Erythroblast (primary cell): ENCODE measurements at regions not wholly inside any gene's neighbourhood (a gene's known extent, or its start where the extent isn't known, plus 50 kb on each side); places are given as distances from the start of the nearest gene placed in this dataset.

Experiments used
- GATA1 ChIP-seq: IDR thresholded peaks from 2 replicates; pipeline ENCODE4 v1.6.1; 2011; ENCODE audit warnings: low read depth, mild to moderate bottlenecking, control low read depth, low read length, moderate library complexity
- POLR2A ChIP-seq: IDR thresholded peaks from 2 replicates; pipeline ENCODE4 v1.6.1; 2011; ENCODE audit warnings: mild to moderate bottlenecking, low read length

DNA sequence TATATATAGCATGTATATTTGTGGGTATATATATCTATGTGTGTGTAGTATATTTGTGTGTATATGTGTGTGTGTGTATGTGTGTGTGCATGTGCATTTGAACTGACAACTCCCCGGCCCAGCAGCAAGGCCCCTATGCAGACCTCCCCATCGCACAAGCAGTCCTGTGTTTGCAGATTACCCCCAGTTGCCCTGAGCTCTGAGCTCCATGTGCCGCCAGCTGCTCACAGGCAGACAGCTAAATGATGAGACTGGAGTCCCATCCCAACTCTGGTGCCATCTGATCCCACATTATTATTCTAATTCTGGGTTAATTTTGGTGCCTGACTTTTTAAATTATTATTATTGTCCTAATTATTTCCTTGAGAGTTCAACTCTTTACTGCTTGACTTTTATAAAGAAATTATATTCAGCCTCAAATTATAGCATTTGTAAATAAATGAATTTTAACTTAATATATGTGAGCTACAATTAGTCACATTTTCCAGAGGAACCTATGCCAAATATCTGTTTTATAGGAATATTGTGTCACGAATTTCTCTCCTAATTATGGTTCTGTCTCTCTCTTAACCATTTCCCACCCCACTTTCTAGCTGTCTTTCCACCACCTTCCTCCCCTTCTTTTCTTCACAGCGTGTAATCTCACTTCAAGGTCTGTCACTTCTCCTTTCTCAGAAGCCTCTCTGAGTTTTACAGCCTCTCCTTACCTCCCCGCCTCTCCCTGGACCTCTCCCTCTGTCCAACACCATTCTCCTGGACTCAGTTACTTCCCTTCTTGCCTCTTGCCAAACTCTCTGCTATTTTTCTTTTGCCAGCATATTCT lies 90.6 kb upstream of the SYNDIG1 start:
- TF ChIP-seq POLR2A (no peak), GATA1 (no peak)
